ENCODE measurements at regions not wholly inside any gene's neighbourhood (a gene's known extent, or its start where the extent isn't known, plus 50 kb on each side); places are given as distances from the start of the nearest gene placed in this dataset.

GRCh38 chr21:22444990-22445389, 1446.8 kb downstream of the NCAM2 start:
- no peak for DNase-seq
- H3K4me1 ChIP-seq (ENCODE audit: control insufficient read depth, insufficient read depth, low read length, poor library complexity, severe bottlenecking), result no peaks in the 10 kb centered on the region
- H3K4me3 ChIP-seq (ENCODE audit: insufficient read depth, low read depth, low read length, poor library complexity, severe bottlenecking), result no peak overlapping the region
- H3K27me3 ChIP-seq (replicated peaks; ENCODE audit: control insufficient read depth, insufficient read depth, low read length, poor library complexity, severe bottlenecking), result no peaks in the 10 kb centered on the region
- H3K27ac ChIP-seq (ENCODE audit: insufficient read depth, low read length, poor library complexity, severe bottlenecking), result no peak overlapping the region
- H3K9me3 ChIP-seq (ENCODE audit: control insufficient read depth, low read length), result no peaks in the 10 kb centered on the region
- no peaks in the 10 kb centered on the region for H3K36me3 ChIP-seq (ENCODE audit: control insufficient read depth, insufficient read depth, low read length)

- no peaks in the 10 kb centered on the region for H3K9me3 ChIP-seq (ENCODE audit: control insufficient read depth, low read length)
- H3K27ac ChIP-seq (ENCODE audit: insufficient read depth, low read length, poor library complexity, severe bottlenecking), result no peak overlapping the region
- H3K4me3 ChIP-seq (ENCODE audit: insufficient read depth, low read depth, low read length, poor library complexity, severe bottlenecking), result no peak overlapping the region
- H3K27me3 ChIP-seq (replicated peaks; ENCODE audit: control insufficient read depth, insufficient read depth, low read length, poor library complexity, severe bottlenecking), result no peaks in the 10 kb centered on the region
- no peaks in the 10 kb centered on the region for H3K4me1 ChIP-seq (ENCODE audit: control insufficient read depth, insufficient read depth, low read length, poor library complexity, severe bottlenecking)
- no peak for DNase-seq
- no peaks in the 10 kb centered on the region for H3K36me3 ChIP-seq (ENCODE audit: control insufficient read depth, insufficient read depth, low read length)
These were observed 1452.3 kb downstream of the NCAM2 start for GRCh38 chr21:22450507-22450906.

GRCh38 chr21:22456241-22456640, 1458.0 kb downstream of the NCAM2 start:
- Histone ChIP-seq H3K36me3 (ENCODE audit: control insufficient read depth, insufficient read depth, low read length) (no peaks in the 10 kb centered on the region), H3K4me1 (ENCODE audit: control insufficient read depth, insufficient read depth, low read length, poor library complexity, severe bottlenecking) (no peaks in the 10 kb centered on the region), H3K4me3 (ENCODE audit: insufficient read depth, low read depth, low read length, poor library complexity, severe bottlenecking) (no peak overlapping the region), H3K27ac (ENCODE audit: insufficient read depth, low read length, poor library complexity, severe bottlenecking) (no peak overlapping the region), H3K9me3 (ENCODE audit: control insufficient read depth, low read length) (no peaks in the 10 kb centered on the region), H3K27me3 (replicated peaks; ENCODE audit: control insufficient read depth, insufficient read depth, low read length, poor library complexity, severe bottlenecking) (no peaks in the 10 kb centered on the region)
- DNase-seq, result no peak

GRCh38 chr21:22468893-22469292, 1470.7 kb downstream of the NCAM2 start:
- H3K36me3 ChIP-seq (ENCODE audit: control insufficient read depth, insufficient read depth, low read length), result no peaks in the 10 kb centered on the region
- no peak overlapping the region for H3K4me3 ChIP-seq (ENCODE audit: insufficient read depth, low read depth, low read length, poor library complexity, severe bottlenecking)
- DNase-seq, result no peak
- H3K27ac ChIP-seq (ENCODE audit: insufficient read depth, low read length, poor library complexity, severe bottlenecking), result no peak overlapping the region
- H3K4me1 ChIP-seq (ENCODE audit: control insufficient read depth, insufficient read depth, low read length, poor library complexity, severe bottlenecking), result no peaks in the 10 kb centered on the region
- H3K27me3 ChIP-seq (replicated peaks; ENCODE audit: control insufficient read depth, insufficient read depth, low read length, poor library complexity, severe bottlenecking), result no peaks in the 10 kb centered on the region
- H3K9me3 ChIP-seq (ENCODE audit: control insufficient read depth, low read length), result no peaks in the 10 kb centered on the region

GRCh38 chr21:22474403-22474802, 1476.2 kb downstream of the NCAM2 start:
- H3K4me1 ChIP-seq (ENCODE audit: control insufficient read depth, insufficient read depth, low read length, poor library complexity, severe bottlenecking), result no peaks in the 10 kb centered on the region
- no peaks in the 10 kb centered on the region for H3K9me3 ChIP-seq (ENCODE audit: control insufficient read depth, low read length)
- no peak for DNase-seq
- H3K27me3 ChIP-seq (replicated peaks; ENCODE audit: control insufficient read depth, insufficient read depth, low read length, poor library complexity, severe bottlenecking), result no peaks in the 10 kb centered on the region
- H3K36me3 ChIP-seq (ENCODE audit: control insufficient read depth, insufficient read depth, low read length), result no peaks in the 10 kb centered on the region
- no peak overlapping the region for H3K27ac ChIP-seq (ENCODE audit: insufficient read depth, low read length, poor library complexity, severe bottlenecking)
- H3K4me3 ChIP-seq (ENCODE audit: insufficient read depth, low read depth, low read length, poor library complexity, severe bottlenecking), result no peak overlapping the region

- Histone ChIP-seq H3K27ac (ENCODE audit: insufficient read depth, low read length, poor library complexity, severe bottlenecking) (no peak overlapping the region), H3K36me3 (ENCODE audit: control insufficient read depth, insufficient read depth, low read length) (no peaks in the 10 kb centered on the region), H3K9me3 (ENCODE audit: control insufficient read depth, low read length) (no peaks in the 10 kb centered on the region), H3K4me3 (ENCODE audit: insufficient read depth, low read depth, low read length, poor library complexity, severe bottlenecking) (no peak overlapping the region), H3K27me3 (replicated peaks; ENCODE audit: control insufficient read depth, insufficient read depth, low read length, poor library complexity, severe bottlenecking) (no peaks in the 10 kb centered on the region), H3K4me1 (ENCODE audit: control insufficient read depth, insufficient read depth, low read length, poor library complexity, severe bottlenecking) (no peaks in the 10 kb centered on the region)
- DNase-seq, result no peak
These were observed 1478.0 kb downstream of the NCAM2 start for GRCh38 chr21:22476214-22476613.

- H3K27me3 ChIP-seq (replicated peaks; ENCODE audit: control insufficient read depth, insufficient read depth, low read length, poor library complexity, severe bottlenecking), result no peaks in the 10 kb centered on the region
- no peak overlapping the region for H3K4me3 ChIP-seq (ENCODE audit: insufficient read depth, low read depth, low read length, poor library complexity, severe bottlenecking)
- no peaks in the 10 kb centered on the region for H3K36me3 ChIP-seq (ENCODE audit: control insufficient read depth, insufficient read depth, low read length)
These were observed 1478.8 kb downstream of the NCAM2 start for GRCh38 chr21:22476726-22477646.

GRCh38 chr21:22490049-22490448, 1491.8 kb downstream of the NCAM2 start:
- Histone ChIP-seq H3K27me3 (replicated peaks; ENCODE audit: control insufficient read depth, insufficient read depth, low read length, poor library complexity, severe bottlenecking) (no peaks in the 10 kb centered on the region), H3K9me3 (ENCODE audit: control insufficient read depth, low read length) (no peaks in the 10 kb centered on the region), H3K27ac (ENCODE audit: insufficient read depth, low read length, poor library complexity, severe bottlenecking) (no peak overlapping the region), H3K36me3 (ENCODE audit: control insufficient read depth, insufficient read depth, low read length) (no peaks in the 10 kb centered on the region), H3K4me1 (ENCODE audit: control insufficient read depth, insufficient read depth, low read length, poor library complexity, severe bottlenecking) (no peaks in the 10 kb centered on the region), H3K4me3 (ENCODE audit: insufficient read depth, low read depth, low read length, poor library complexity, severe bottlenecking) (no peak overlapping the region)
- DNase-seq, result no peak

More at GRCh38 chr21:22476726-22477646, 1478.8 kb downstream of the NCAM2 start:
- no peaks in the 10 kb centered on the region for H3K4me1 ChIP-seq (ENCODE audit: control insufficient read depth, insufficient read depth, low read length, poor library complexity, severe bottlenecking)
- no peak overlapping the region for H3K27ac ChIP-seq (ENCODE audit: insufficient read depth, low read length, poor library complexity, severe bottlenecking)
- no peak for DNase-seq
- no peaks in the 10 kb centered on the region for H3K9me3 ChIP-seq (ENCODE audit: control insufficient read depth, low read length)

- Histone ChIP-seq H3K36me3 (ENCODE audit: control insufficient read depth, insufficient read depth, low read length) (no peaks in the 10 kb centered on the region), H3K4me1 (ENCODE audit: control insufficient read depth, insufficient read depth, low read length, poor library complexity, severe bottlenecking) (no peaks in the 10 kb centered on the region), H3K27me3 (replicated peaks; ENCODE audit: control insufficient read depth, insufficient read depth, low read length, poor library complexity, severe bottlenecking) (no peaks in the 10 kb centered on the region), H3K9me3 (ENCODE audit: control insufficient read depth, low read length) (no peaks in the 10 kb centered on the region), H3K4me3 (ENCODE audit: insufficient read depth, low read depth, low read length, poor library complexity, severe bottlenecking) (no peak overlapping the region), H3K27ac (ENCODE audit: insufficient read depth, low read length, poor library complexity, severe bottlenecking) (no peak overlapping the region)
- DNase-seq, result no peak
These were observed 1518.0 kb downstream of the NCAM2 start for GRCh38 chr21:22516230-22516629.

- no peak for DNase-seq
- no peak overlapping the region for H3K4me3 ChIP-seq (ENCODE audit: insufficient read depth, low read depth, low read length, poor library complexity, severe bottlenecking)
- no peaks in the 10 kb centered on the region for H3K36me3 ChIP-seq (ENCODE audit: control insufficient read depth, insufficient read depth, low read length)
- H3K27ac ChIP-seq (ENCODE audit: insufficient read depth, low read length, poor library complexity, severe bottlenecking), result no peak overlapping the region
- H3K27me3 ChIP-seq (replicated peaks; ENCODE audit: control insufficient read depth, insufficient read depth, low read length, poor library complexity, severe bottlenecking), result no peaks in the 10 kb centered on the region
- H3K9me3 ChIP-seq (ENCODE audit: control insufficient read depth, low read length), result peaks cover 3% of the 10 kb centered on the region
- no peaks in the 10 kb centered on the region for H3K4me1 ChIP-seq (ENCODE audit: control insufficient read depth, insufficient read depth, low read length, poor library complexity, severe bottlenecking)
These were observed 1537.4 kb downstream of the NCAM2 start for GRCh38 chr21:22535630-22536029.

Data from effector memory CD4-positive, alpha-beta T cell (primary cell).